HEK293T (cell line): ENCODE measurements at regions not wholly inside any gene's neighbourhood (a gene's known extent, or its start where the extent isn't known, plus 50 kb on each side); places are given as distances from the start of the nearest gene placed in this dataset.

ENCODE experiments used
- ARNT ChIP-seq: fragments of 450-650 bp; IDR thresholded peaks from 2 replicates; pipeline ENCODE4 v1.6.1; 2017; ENCODE audit warnings: mild to moderate bottlenecking
- BHLHE40 ChIP-seq: fragments of 450-650 bp; IDR thresholded peaks from 2 replicates; pipeline ENCODE4 v1.6.1; 2016; ENCODE audit warnings: mild to moderate bottlenecking, moderate library complexity, borderline replicate concordance
- ELF4 ChIP-seq: fragments of 450-650 bp; IDR thresholded peaks from 2 replicates; pipeline ENCODE4 v1.6.1; 2017; ENCODE audit warnings: antibody characterized with exemption
- FOXA1 ChIP-seq: fragments of 450-650 bp; IDR thresholded peaks from 2 replicates; pipeline ENCODE4 v1.6.1; 2016; ENCODE audit warnings: mild to moderate bottlenecking
- FOXK2 ChIP-seq: fragments of 450-650 bp; IDR thresholded peaks from 2 replicates; pipeline ENCODE4 v1.6.1; 2016; ENCODE audit warnings: mild to moderate bottlenecking
- FOXM1 ChIP-seq: fragments of 450-650 bp; IDR thresholded peaks from 2 replicates; pipeline ENCODE4 v1.6.1; 2017; ENCODE audit warnings: mild to moderate bottlenecking, borderline replicate concordance
- HDGF ChIP-seq: fragments of 450-650 bp; IDR thresholded peaks from 2 replicates; pipeline ENCODE4 v1.6.1; 2017; ENCODE audit warnings: antibody characterized with exemption, borderline replicate concordance
- L3MBTL2 ChIP-seq: fragments of 450-650 bp; conservative IDR thresholded peaks from 2 replicates; pipeline ENCODE4 v1.6.1; 2016; ENCODE audit warnings: mild to moderate bottlenecking
- NFRKB ChIP-seq: fragments of 450-650 bp; IDR thresholded peaks from 2 replicates; pipeline ENCODE4 v1.6.1; 2016; ENCODE audit warnings: mild to moderate bottlenecking, moderate library complexity
- SP1 ChIP-seq: fragments of 450-650 bp; IDR thresholded peaks from 2 replicates; pipeline ENCODE4 v1.6.1; 2017
- SUZ12 ChIP-seq: fragments of 450-650 bp; IDR thresholded peaks from 2 replicates; pipeline ENCODE4 v1.6.1; 2016; ENCODE audit warnings: mild to moderate bottlenecking
- TARDBP ChIP-seq: fragments of 450-650 bp; IDR thresholded peaks from 2 replicates; pipeline ENCODE4 v1.6.1; 2016
- ZNF384 ChIP-seq: fragments of 450-650 bp; IDR thresholded peaks from 2 replicates; pipeline ENCODE4 v1.6.1; 2016

- TF ChIP-seq L3MBTL2 (no peak), ZNF384 (no peak), BHLHE40 (no peak), FOXM1 (no peak), NFRKB (no peak), FOXA1 (no peak), SUZ12 (no peak), FOXK2 (no peak), HDGF (no peak), ELF4 (no peak), SP1 (no peak), TARDBP (no peak), ARNT (no peak)
These were observed 687.1 kb downstream of the TLE1 start for GRCh38 chr9:81002242-81002641.
